WTC11 (cell line): ENCODE measurements at regions not wholly inside any gene's neighbourhood (a gene's known extent, or its start where the extent isn't known, plus 50 kb on each side); places are given as distances from the start of the nearest gene placed in this dataset.

Source experiments
- MXD4 ChIP-seq: fragments of 250-450 bp; sonication (Bioruptor Pico); IDR thresholded peaks from 2 replicates; pipeline ENCODE4 v1.8.0; 2021; ENCODE audit warnings: mild to moderate bottlenecking, moderate library complexity, borderline replicate concordance
- ZNF416 ChIP-seq: fragments of 250-450 bp; sonication (Bioruptor Pico); IDR thresholded peaks from 2 replicates; pipeline ENCODE4 v1.9.0; 2021; ENCODE audit warnings: mild to moderate bottlenecking, inconsistent platforms

DNA sequence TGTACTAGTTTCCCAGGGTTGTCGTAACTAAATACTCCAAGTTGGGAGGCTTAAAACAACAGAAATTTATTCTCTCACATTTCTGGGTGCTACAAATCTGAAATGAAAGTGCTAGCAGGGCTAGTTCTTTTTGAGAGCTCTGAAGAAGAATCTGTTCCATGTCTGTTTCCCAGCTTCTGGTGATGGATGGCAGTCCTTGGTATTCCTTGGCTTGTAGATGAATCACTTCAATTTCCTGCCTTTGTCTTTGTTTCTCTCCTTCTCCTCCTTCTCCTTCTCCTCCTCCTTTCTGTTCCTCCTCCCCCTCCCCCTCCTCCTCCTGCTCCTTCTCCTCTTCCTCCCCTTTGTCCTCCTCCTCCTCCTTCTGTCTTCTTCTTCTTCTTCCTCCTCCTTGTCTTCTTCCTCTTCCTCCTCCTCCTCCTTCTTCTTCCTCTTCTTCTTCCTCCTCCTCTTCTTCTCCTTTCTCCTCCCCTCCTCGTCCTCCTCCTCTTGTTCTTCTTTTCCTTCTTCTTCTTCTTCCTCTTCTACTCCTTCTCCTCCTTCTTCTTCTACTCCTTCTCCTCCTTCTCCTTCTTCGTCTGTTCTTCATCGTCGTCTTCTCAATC lies 104.7 kb upstream of the ANKRD55 start:
- no peak for TF ChIP-seq MXD4 (CRISPR knock-in tag)
- TF ChIP-seq ZNF416 (CRISPR knock-in tag) = no peak
